ENCODE measurements at regions not wholly inside any gene's neighbourhood (a gene's known extent, or its start where the extent isn't known, plus 50 kb on each side); places are given as distances from the start of the nearest gene placed in this dataset.
A peak's percentile ranks its signal among the peaks of the same experiment; 100 is the strongest.

DNA sequence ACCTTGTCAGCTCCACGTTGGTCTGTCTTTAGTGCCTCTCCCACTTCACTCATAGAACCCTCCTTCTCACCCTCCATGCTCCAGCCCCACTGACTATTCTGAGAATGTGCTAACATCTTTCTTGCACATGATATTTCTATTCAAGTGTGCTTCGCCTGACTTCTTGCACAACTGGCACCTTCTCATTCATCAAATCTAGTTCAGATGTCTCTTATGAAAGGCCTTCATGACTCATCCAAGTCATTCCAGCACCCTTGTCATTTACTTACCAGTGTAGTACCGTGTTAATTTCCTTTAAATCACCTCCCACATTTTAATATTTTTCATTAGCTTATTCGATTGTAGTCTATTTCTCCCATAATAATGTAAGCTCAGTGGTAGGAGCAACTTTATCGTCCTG is 197.8 kb upstream of the PIRT start:
- intact Hi-C loops (cut with DNase I; ENCODE audit: low total_unique reads): no loop called here
- no peak for DNase-seq
- no peaks in the 10 kb centered on the region for H3K27me3 ChIP-seq
- peaks cover 0 to 13% (median 2%) of the 10 kb centered on the region in 4 donors for H3K9me3 ChIP-seq
- no peaks in the 10 kb centered on the region for H3K4me1 ChIP-seq
- no peak overlapping the region for H3K4me3 ChIP-seq
- no peak overlapping the region for H3K27ac ChIP-seq
- 59 to 71% (median 65%) methylated on average over 5 of the region's 5 CpGs for WGBS, 5 donors
- H3K36me3 ChIP-seq: no peaks in the 10 kb centered on the region
- TF ChIP-seq EP300 (IDR thresholded peaks at IDR 0.05) (no peak), POLR2A (IDR thresholded peaks at IDR 0.05) (no peak), POLR2AphosphoS5 (IDR thresholded peaks at IDR 0.05) (no peak)
- TF ChIP-seq, protein P1, sequence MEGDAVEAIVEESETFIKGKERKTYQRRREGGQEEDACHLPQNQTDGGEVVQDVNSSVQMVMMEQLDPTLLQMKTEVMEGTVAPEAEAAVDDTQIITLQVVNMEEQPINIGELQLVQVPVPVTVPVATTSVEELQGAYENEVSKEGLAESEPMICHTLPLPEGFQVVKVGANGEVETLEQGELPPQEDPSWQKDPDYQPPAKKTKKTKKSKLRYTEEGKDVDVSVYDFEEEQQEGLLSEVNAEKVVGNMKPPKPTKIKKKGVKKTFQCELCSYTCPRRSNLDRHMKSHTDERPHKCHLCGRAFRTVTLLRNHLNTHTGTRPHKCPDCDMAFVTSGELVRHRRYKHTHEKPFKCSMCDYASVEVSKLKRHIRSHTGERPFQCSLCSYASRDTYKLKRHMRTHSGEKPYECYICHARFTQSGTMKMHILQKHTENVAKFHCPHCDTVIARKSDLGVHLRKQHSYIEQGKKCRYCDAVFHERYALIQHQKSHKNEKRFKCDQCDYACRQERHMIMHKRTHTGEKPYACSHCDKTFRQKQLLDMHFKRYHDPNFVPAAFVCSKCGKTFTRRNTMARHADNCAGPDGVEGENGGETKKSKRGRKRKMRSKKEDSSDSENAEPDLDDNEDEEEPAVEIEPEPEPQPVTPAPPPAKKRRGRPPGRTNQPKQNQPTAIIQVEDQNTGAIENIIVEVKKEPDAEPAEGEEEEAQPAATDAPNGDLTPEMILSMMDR (IDR thresholded peaks at IDR 0.05): no peak

DNA sequence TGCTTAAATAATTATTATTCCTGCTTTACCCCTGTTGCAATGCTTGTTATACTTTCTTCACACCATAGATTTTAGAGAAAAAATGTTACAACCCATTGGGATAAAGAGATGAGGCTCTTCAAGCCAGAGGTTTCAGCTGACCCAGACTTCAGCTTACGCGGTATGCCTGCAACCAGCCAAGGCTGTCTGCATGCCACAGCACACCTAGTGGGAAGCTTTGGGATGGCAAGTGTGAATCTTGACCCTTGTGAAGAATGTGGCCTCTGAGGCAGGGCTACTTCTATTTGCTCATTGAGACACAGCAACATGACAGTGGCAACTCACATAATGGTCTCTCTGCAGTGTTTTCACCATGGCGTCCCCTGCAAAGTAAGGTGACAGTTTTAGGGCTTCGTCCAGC is 193.9 kb upstream of the PIRT start:
- H3K27me3 ChIP-seq: no peaks in the 10 kb centered on the region
- no peaks in the 10 kb centered on the region for H3K4me1 ChIP-seq
- WGBS, 5 donors: 82 to 90% (median 87%) methylated on average over 4 of the region's 4 CpGs
- DNase-seq: no peak
- no peak overlapping the region for H3K27ac ChIP-seq
- no peaks in the 10 kb centered on the region for H3K36me3 ChIP-seq
- H3K4me3 ChIP-seq: no peak overlapping the region
- TF ChIP-seq POLR2AphosphoS5 (IDR thresholded peaks at IDR 0.05) (no peak), POLR2A (IDR thresholded peaks at IDR 0.05) (no peak), EP300 (IDR thresholded peaks at IDR 0.05) (no peak)
- TF ChIP-seq, protein P1 (IDR thresholded peaks at IDR 0.05): no peak
- intact Hi-C loops (cut with DNase I; ENCODE audit: low total_unique reads): no loop called here
- H3K9me3 ChIP-seq: peaks cover 0 to 13% (median 2%) of the 10 kb centered on the region in 4 donors

DNA sequence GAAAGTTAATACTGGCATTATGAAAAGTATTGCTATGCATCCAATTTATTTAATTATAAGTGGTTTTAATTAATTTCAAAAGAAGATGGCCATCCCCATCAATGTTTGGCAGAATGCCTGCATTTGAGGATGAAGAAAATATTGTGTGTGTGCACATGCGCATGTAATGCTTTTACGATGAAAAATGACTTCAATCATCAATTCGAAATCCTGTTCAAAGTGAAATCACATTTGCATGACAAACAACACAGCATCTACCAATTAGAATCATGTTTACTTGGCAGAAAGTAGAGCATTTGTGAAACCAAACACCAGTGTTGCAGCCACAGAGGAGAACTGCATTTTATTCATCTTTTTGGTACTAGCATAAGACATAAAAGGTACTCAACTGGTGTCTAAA is 191.9 kb upstream of the PIRT start:
- Histone ChIP-seq H3K4me1 (no peaks in the 10 kb centered on the region), H3K27me3 (no peaks in the 10 kb centered on the region), H3K36me3 (no peaks in the 10 kb centered on the region), H3K27ac (no peak overlapping the region), H3K9me3 (peaks cover 0 to 13% (median 2%) of the 10 kb centered on the region in 4 donors), H3K4me3 (no peak overlapping the region)
- intact Hi-C loops (cut with DNase I; ENCODE audit: low total_unique reads): no loop called here
- DNase-seq: peak in 1 of 2 donors; percentile 15
- WGBS, 5 donors: 82 to 94% (median 87%) methylated on average over 3 of the region's 3 CpGs
- TF ChIP-seq POLR2A (IDR thresholded peaks at IDR 0.05): no peak
- no peak for TF ChIP-seq EP300 (IDR thresholded peaks at IDR 0.05)
- TF ChIP-seq POLR2AphosphoS5 (IDR thresholded peaks at IDR 0.05): no peak
- TF ChIP-seq, protein P1 (IDR thresholded peaks at IDR 0.05): no peak

DNA sequence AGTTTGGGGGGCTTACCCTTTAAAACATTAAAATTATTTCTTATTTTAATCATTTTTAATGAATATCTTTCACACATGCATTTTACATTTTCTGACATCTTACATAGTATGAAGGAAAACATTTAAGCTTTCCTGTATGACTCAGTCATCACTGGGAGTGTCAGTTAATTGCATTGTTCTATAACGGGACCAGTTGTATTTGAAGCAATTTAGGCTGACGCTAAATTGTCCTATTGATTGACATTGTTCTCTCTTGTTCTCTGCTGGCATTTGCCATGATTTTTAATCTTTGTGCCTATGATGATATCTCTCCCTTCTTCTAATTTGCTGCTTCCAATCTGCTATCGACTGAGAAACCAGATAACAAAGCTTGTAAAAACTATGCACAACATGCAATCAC is 190.5 kb upstream of the PIRT start:
- Histone ChIP-seq H3K4me1 (no peaks in the 10 kb centered on the region), H3K36me3 (no peaks in the 10 kb centered on the region), H3K4me3 (no peak overlapping the region), H3K9me3 (peaks cover 0 to 13% (median 2%) of the 10 kb centered on the region in 4 donors), H3K27me3 (no peaks in the 10 kb centered on the region), H3K27ac (no peak overlapping the region)
- TF ChIP-seq POLR2AphosphoS5 (IDR thresholded peaks at IDR 0.05): no peak
- no peak for TF ChIP-seq POLR2A (IDR thresholded peaks at IDR 0.05)
- TF ChIP-seq, protein P1 (IDR thresholded peaks at IDR 0.05): no peak
- no peak for TF ChIP-seq EP300 (IDR thresholded peaks at IDR 0.05)
- WGBS, 5 donors: 71 to 77% (median 72%) methylated on average over 3 of the region's 3 CpGs
- intact Hi-C loops (cut with DNase I; ENCODE audit: low total_unique reads): no loop called here
- DNase-seq: no peak

All from stomach (tissue), 8 donors.